ENCODE measurements at regions not wholly inside any gene's neighbourhood (a gene's known extent, or its start where the extent isn't known, plus 50 kb on each side); places are given as distances from the start of the nearest gene placed in this dataset.

GRCh38 chr15:36415643-36416042, 163.8 kb upstream of the CDIN1 start:
- intact Hi-C loops (cut with DNase I) = no loop called here
- Histone ChIP-seq H3K9me3 (no peaks in the 10 kb centered on the region), H3K4me3 (no peak overlapping the region), H3K27me3 (no peaks in the 10 kb centered on the region), H3K36me3 (no peaks in the 10 kb centered on the region), H3K4me1 (no peaks in the 10 kb centered on the region), H3K27ac (replicated peaks in 1 of 4) (no peak overlapping the region)
- no peak for TF ChIP-seq EP300 (IDR thresholded peaks at IDR 0.05)
- TF ChIP-seq POLR2A (IDR thresholded peaks at IDR 0.05; ENCODE audit: low read depth) = no peak
- no peak for TF ChIP-seq POLR2AphosphoS5 (IDR thresholded peaks at IDR 0.05)
- TF ChIP-seq CTCF (IDR thresholded peaks at IDR 0.05) = no peak
- no peak for DNase-seq (ENCODE audit: extremely low spot score)
- 100% methylated on average over 1 of the region's 1 CpG for WGBS

- H3K4me1 ChIP-seq = no peaks in the 10 kb centered on the region
- H3K27ac ChIP-seq (replicated peaks in 1 of 4) = no peak overlapping the region
- no peak for TF ChIP-seq CTCF (IDR thresholded peaks at IDR 0.05)
- no peak for TF ChIP-seq POLR2A (IDR thresholded peaks at IDR 0.05; ENCODE audit: low read depth)
- no peak for TF ChIP-seq EP300 (IDR thresholded peaks at IDR 0.05)
- TF ChIP-seq POLR2AphosphoS5 (IDR thresholded peaks at IDR 0.05) = no peak
- no peaks in the 10 kb centered on the region for H3K27me3 ChIP-seq
- DNase-seq (ENCODE audit: extremely low spot score) = no peak
- 88% methylated on average over 2 of the region's 2 CpGs for WGBS
- intact Hi-C loops (cut with DNase I) = no loop called here
- peaks cover 0 to 7% (median 2%) of the 10 kb centered on the region in 4 donors for H3K9me3 ChIP-seq
- no peak overlapping the region for H3K4me3 ChIP-seq
- H3K36me3 ChIP-seq = no peaks in the 10 kb centered on the region
Measured at GRCh38 chr15:36422631-36423030, 156.8 kb upstream of the CDIN1 start.

GRCh38 chr15:36426691-36427090, 152.7 kb upstream of the CDIN1 start:
- TF ChIP-seq POLR2A (IDR thresholded peaks at IDR 0.05; ENCODE audit: low read depth) (no peak), CTCF (IDR thresholded peaks at IDR 0.05) (no peak), POLR2AphosphoS5 (IDR thresholded peaks at IDR 0.05) (no peak), EP300 (IDR thresholded peaks at IDR 0.05) (no peak)
- DNase-seq (ENCODE audit: extremely low spot score) = no peak
- Histone ChIP-seq H3K27ac (replicated peaks in 1 of 4) (no peak overlapping the region), H3K36me3 (no peaks in the 10 kb centered on the region), H3K4me3 (no peak overlapping the region), H3K27me3 (no peaks in the 10 kb centered on the region), H3K4me1 (no peaks in the 10 kb centered on the region), H3K9me3 (peaks cover 0 to under 1% (median 0%) of the 10 kb centered on the region in 4 donors)
- WGBS = 89% methylated on average over 4 of the region's 4 CpGs
- intact Hi-C loops (cut with DNase I) = no loop called here

GRCh38 chr15:36428102-36428845, 151.2 kb upstream of the CDIN1 start:
- Histone ChIP-seq H3K4me1 (no peaks in the 10 kb centered on the region), H3K4me3 (no peak overlapping the region), H3K36me3 (no peaks in the 10 kb centered on the region), H3K9me3 (no peaks in the 10 kb centered on the region), H3K27ac (replicated peaks in 1 of 4) (no peak overlapping the region), H3K27me3 (no peaks in the 10 kb centered on the region)
- intact Hi-C loops (cut with DNase I) = no loop called here
- no peak for DNase-seq (ENCODE audit: extremely low spot score)
- TF ChIP-seq POLR2A (IDR thresholded peaks at IDR 0.05; ENCODE audit: low read depth) (no peak), CTCF (IDR thresholded peaks at IDR 0.05) (no peak), POLR2AphosphoS5 (IDR thresholded peaks at IDR 0.05) (no peak)
- WGBS = 56% methylated on average over 4 of the region's 4 CpGs

- no peak for DNase-seq (ENCODE audit: extremely low spot score)
- Histone ChIP-seq H3K27ac (replicated peaks in 1 of 4) (no peak overlapping the region), H3K27me3 (no peaks in the 10 kb centered on the region), H3K9me3 (no peaks in the 10 kb centered on the region), H3K36me3 (no peaks in the 10 kb centered on the region), H3K4me3 (no peak overlapping the region), H3K4me1 (no peaks in the 10 kb centered on the region)
- TF ChIP-seq CTCF (IDR thresholded peaks at IDR 0.05) (no peak), POLR2AphosphoS5 (IDR thresholded peaks at IDR 0.05) (no peak)
- intact Hi-C loops (cut with DNase I) = no loop called here
- 88% methylated on average over 2 of the region's 2 CpGs for WGBS
Measured at GRCh38 chr15:36429707-36430106, 149.7 kb upstream of the CDIN1 start.

Measured in esophagus muscularis mucosa (tissue), 4 donors.